GM12875 (cell line): ENCODE measurements at regions not wholly inside any gene's neighbourhood (a gene's known extent, or its start where the extent isn't known, plus 50 kb on each side); places are given as distances from the start of the nearest gene placed in this dataset.

Experiments
- H3K4me3 ChIP-seq: one replicate; pipeline ENCODE4 v1.5.1; 2011; ENCODE audit warnings: low read depth, low read length, control low read depth
- TF ChIP-seq, protein P1 (sequence below): IDR thresholded peaks from 2 replicates; pipeline ENCODE4 v1.5.1; 2011; ENCODE audit warnings: low read depth, mild to moderate bottlenecking, control low read depth, inconsistent platforms, low read length, moderate library complexity, borderline replicate concordance; ENCODE audit not compliant: insufficient read depth

DNA sequence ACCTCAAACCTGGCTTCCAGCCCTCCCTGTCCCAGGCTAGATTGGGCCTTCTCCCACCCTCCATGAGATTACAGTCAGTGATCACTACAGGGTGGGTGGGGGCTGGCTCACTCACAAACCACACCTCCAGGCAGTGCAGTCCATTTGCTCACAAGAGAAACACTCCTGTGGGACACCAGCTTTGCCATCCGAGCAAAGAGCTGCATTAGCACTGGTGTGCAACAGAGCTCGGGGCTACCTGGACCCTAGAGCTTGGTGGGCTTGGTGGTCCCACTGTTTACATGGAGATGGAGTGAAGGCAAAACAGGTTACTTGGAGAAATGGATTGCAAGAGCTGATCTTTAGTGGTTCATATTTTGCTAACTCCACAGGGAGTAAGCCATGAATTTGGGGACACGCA lies 451.7 kb upstream of the ZMIZ1 start:
- no peak overlapping the region for H3K4me3 ChIP-seq
- TF ChIP-seq, protein P1, sequence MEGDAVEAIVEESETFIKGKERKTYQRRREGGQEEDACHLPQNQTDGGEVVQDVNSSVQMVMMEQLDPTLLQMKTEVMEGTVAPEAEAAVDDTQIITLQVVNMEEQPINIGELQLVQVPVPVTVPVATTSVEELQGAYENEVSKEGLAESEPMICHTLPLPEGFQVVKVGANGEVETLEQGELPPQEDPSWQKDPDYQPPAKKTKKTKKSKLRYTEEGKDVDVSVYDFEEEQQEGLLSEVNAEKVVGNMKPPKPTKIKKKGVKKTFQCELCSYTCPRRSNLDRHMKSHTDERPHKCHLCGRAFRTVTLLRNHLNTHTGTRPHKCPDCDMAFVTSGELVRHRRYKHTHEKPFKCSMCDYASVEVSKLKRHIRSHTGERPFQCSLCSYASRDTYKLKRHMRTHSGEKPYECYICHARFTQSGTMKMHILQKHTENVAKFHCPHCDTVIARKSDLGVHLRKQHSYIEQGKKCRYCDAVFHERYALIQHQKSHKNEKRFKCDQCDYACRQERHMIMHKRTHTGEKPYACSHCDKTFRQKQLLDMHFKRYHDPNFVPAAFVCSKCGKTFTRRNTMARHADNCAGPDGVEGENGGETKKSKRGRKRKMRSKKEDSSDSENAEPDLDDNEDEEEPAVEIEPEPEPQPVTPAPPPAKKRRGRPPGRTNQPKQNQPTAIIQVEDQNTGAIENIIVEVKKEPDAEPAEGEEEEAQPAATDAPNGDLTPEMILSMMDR, result no peak

DNA sequence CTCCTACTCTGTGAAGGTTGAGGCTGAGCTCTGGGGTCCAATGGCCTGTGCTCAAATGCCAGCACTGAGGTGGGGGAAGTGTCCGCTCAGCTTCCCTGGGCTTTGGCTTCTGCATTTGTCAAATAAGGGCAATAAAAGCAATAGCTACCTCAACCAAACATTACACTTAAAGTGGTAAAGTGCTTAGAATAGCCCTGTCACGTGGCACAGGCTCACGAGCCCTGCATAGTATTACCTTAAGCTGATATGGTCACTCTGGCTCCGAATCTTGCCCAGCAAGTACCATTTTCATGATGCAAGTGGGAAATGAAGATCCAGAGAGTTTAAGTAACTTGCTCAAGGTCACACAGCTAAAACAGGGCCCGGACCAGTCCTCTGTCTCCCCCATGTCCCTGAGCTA lies 451.1 kb upstream of the ZMIZ1 start:
- TF ChIP-seq, protein P1, result no peak

DNA sequence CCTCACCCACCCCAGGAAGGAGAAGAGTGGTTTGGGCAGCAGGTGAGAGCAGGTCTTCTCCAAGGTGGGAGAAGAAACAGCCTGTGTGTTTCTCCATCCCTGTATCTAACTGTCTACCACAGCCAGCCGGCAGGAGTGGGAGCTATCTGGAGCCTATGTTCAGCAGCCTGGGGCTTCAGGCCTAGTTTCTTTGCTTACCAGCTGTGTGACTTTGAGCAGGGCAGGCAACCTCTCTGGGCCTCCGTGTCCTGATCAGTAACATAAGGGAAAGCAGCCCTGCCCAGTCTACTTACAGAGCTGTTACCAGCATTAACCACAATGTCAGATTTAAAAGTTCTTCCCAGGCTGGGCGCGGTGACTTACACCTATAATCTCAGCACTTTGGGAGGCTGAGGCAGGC lies 450.7 kb upstream of the ZMIZ1 start:
- TF ChIP-seq, protein P1, result no peak
- H3K4me3 ChIP-seq, result no peak overlapping the region

More for the DNA sequence above, 451.1 kb upstream of the ZMIZ1 start:
- H3K4me3 ChIP-seq, result no peak overlapping the region

DNA sequence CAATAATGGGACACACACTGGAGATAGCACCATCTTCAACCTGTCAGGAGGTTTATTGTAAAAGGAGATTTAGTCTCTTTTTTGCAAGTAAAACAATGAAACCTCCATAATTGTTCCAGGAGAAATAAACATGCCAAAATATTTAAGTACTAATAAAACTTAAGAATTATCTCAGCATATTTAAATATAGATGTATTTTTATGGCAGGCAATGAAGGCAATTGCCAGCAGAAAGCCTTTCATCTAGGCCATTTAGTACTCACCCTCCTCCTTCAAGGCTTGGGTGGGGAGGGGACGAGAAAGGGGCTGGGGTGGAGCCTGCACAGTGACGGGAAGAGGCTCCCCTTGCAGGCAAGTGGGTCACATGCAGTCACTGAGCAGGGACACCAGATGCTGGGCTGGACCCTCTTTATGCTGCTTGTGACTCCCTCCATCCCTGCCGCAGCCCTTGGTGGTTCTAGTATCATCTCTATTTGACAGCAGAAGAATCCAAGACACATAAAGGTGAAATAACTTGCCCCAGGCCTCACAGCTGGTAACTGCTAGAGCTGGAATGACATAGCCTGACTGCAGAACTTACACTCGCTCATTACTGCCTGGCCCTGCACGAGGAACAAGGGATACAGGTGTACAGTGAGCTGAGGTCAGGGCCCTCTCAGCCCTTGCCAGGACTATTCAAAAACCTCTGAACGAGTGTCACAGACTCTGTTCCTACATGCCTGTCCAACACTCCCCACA lies 449.5 kb upstream of the ZMIZ1 start:
- H3K4me3 ChIP-seq, result no peak overlapping the region
- TF ChIP-seq, protein P1, result no peak

DNA sequence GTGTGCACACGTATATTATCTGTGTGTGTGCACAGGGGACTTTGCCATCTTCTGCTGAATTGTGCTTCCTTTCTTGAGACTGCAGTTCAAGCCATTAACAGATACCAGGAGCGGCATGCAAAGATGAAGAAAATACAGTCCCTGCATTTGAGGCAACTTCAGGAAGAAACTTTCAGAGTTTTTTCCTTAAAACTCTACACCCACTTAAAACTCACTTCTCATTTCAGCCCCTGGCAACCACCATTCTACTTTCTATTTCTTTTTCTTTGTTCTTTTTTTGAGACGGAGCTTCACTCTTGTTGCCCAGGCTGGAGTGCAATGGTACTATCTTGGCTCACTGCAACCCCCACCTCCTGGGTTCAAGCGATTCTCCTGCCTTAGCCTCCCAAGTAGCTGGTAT lies 448.9 kb upstream of the ZMIZ1 start:
- TF ChIP-seq, protein P1, result no peak
- H3K4me3 ChIP-seq, result no peak overlapping the region

DNA sequence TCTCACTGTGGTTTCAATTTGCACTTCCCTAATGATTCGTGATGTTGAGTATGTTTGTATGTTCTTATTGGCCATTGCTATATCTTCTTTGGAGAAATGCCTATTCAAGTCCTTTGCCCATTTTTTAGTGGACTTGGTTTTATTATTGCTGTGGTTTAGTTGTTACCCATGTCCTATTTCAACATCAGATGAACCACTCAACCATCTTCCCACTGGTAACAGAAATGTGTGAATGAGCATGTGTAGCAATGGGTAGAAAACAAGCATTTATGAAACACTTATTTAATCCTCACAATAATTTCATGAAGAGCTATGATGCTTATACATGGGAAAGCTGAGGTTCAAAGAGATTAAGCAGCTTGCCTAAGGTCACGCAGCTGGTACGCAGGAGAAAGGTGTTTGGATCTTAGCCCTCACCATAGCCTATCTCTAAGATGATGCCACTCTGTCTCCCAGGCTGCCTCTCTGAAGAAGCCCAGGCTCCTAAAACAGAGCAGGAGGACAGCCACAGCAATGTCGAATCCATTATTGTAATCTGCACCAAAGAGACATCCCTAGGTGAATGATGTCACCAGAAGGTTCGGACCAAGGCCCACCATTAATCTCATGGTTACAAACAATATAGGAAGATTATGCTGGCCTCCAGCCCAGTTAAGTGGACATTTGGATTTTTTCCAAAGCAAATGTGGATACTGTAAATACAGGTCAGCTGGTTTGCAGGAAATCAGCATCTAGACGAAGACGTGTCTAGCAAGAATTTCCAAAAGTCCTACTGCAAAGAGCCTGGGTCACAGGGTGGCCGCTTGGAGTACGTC lies 447.6 kb upstream of the ZMIZ1 start:
- TF ChIP-seq, protein P1, result no peak
- no peak overlapping the region for H3K4me3 ChIP-seq

DNA sequence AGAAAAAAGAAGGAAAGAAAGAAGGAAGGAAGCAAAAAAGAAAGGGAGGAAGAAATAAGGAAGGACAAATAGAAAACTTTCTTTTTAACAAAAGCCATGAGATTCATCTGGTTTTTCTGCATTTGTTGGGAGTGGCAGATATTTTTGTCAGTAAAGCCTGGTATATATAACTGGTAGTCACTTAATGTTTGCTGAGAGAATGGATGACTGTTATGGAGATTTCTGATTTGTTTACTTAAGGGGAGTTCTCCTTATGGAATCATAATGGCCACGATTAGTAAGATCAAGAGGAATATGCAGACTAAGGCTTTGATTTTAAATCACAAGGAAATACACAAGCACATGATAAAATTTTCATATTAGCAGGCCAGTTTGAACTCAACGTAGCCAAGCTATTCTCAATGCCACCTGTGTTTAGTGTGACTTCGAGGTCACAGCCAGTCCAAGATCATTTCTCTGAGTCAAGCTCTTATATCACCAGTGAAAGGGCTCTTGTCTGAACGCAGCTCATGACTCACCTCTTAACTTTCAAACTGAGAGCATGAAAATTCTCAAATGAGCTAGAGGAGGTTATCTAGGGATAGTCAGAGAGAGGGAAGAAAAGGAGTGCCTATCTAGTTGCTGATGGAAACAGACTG lies 445.1 kb upstream of the ZMIZ1 start:
- TF ChIP-seq, protein P1, result no peak
- no peak overlapping the region for H3K4me3 ChIP-seq
